Endothelial cell of hepatic sinusoid (primary cell): ENCODE measurements at regions not wholly inside any gene's neighbourhood (a gene's known extent, or its start where the extent isn't known, plus 50 kb on each side); places are given as distances from the start of the nearest gene placed in this dataset.

Experiments
- in situ Hi-C: cut with HindIII; loops from 2 replicates; pipeline ENCODE4 v1.10.0; 2017; ENCODE audit warnings: low sequenced_read_pairs

DNA sequence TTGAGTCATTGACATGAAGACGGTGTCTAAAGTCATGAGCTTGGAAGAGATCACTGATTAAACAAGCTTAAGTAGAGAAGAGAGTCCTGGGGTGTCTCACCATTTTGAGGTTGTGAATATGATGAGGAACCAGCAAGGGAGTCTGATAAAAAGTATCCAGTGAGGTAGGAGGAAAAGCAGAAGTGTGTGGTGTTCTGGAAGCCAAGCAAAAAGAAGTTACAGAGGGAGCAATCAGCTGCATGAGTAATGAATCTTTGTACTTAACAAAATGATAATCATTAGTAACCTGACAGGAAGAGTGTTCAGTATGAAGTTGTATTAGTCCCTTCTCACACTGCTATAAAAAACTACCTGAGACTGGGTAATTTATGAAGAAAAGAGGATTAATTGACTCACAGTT, 131.3 kb downstream of the C11orf87 start:
- in situ Hi-C loops: no loop called here

DNA sequence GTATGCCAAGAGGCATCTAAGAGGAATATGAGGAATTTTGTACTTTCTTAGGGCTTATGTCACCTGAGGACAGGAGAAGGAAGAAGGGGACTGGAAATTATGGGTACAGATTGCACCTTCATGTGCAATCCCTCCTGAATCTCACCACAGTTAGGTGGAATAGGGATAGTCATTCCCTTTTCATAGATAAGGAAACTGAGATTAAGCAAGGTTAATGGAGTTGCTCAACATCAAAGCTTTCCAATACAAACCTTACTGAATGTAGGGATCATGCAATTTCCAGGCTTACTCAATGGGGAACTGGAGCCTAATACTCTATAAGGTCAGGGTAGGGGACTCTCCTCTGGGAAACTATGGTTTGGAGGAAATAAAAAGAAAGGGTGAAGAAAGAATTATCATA, 133.0 kb downstream of the C11orf87 start:
- in situ Hi-C loops: no loop called here

DNA sequence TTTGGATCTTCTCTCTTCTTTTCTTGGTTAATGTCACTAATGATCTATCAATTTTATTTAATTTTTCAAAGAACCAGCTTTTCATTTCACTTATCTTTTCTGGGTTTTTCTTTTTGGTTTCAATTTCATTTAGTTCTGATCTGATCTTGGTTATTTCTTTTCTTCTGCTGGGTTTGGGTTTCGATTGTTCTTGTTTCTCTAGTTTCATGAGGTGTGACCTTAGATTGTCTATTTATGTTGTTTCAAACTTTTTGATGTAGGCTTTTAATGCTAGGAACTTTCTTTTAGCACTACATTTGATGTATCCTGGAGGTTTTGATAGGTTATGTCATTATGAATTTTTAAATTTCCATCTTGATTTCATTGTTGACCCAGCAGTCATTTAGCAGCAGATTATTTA, 142.3 kb downstream of the C11orf87 start:
- in situ Hi-C loops: no loop called here

GRCh38 chr11:109582470-109582869, 160.5 kb downstream of the C11orf87 start:
- in situ Hi-C loops: no loop called here

GRCh38 chr11:109584001-109584972, 162.3 kb downstream of the C11orf87 start:
- in situ Hi-C loops: no loop called here

DNA sequence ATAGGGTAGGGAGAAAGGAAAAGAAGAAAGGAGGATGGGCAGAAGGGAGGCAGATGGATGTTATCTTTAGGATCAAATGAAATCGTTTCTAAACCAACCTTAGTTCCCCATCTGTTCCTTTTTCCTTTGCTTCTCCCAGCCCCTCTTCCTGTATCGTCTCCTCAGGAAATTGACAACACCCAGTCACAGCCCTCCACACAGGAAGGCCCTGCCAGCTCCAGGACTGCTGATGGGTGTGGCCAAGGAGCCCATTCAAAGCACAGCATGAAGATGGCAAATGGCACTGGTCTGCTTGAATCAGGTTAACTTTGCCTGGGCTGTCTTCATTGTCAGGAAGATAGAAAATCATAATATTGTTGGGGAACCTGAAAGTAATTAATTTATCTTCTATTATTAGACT, 164.8 kb downstream of the C11orf87 start:
- in situ Hi-C loops: no loop called here

- in situ Hi-C loops: no loop called here
Observed at GRCh38 chr11:109590782-109591181, 168.8 kb downstream of the C11orf87 start.

DNA sequence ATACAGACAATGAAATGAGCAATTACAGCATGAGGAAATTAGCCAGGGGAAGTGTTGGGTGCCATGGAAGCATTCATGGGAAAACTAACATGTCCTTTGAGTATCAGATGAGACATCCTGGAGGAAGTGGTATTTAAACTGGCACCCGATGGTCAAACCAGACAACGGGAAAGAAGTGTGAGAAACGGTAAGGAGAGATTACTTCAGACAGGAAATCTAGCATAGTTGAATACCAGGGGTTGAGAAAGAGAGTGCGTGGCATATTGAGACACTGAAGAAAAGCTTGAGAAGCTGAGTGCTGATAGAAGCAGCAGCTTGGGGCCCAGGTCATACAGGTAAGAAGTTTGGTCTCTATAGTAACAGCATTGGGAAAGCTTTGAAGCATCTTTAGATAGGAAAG, 175.3 kb downstream of the C11orf87 start:
- in situ Hi-C loops: no loop called here

DNA sequence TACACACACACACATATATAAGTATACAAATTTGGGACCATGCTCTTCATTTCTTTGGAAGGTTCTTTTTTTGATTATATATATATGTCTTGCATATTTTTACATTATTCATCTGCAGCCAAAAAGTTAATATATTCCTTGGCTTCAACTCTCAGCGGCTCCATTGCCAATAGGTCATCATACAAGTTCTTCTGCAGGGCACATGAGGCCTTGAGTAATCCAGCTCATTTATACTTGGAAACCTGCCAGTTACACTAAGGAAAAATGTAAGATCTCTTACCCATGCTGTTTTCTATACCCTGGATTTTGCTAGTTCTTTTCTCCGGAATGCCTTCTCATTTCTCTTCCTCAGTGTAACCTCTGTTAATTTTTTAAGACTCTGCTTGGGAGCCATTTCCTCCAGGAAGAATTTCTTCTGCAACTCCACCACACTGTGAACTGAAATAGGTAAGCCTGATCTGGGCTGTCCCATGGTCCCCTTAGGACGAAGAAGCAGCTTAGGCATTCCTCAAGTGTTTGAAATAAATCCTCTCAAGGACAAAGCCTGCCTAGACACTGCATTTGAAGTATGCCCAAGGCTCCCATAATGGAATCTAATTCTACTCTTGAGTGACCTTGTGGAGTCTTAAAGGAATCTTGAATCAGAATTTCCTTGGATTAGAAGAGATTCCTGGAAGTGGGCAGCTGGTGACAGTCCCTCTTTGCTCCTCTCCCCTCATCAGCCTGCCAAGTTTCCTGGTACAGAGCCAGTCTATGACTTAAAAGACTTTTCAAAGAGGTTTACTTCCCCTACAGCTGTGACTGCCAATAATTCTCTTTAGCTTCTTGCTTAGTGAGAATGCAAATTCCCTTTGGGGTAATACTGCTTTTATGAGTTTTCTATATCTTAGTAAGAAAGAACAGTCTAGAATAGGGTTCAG, 182.8 kb downstream of the C11orf87 start:
- in situ Hi-C loops: no loop called here

DNA sequence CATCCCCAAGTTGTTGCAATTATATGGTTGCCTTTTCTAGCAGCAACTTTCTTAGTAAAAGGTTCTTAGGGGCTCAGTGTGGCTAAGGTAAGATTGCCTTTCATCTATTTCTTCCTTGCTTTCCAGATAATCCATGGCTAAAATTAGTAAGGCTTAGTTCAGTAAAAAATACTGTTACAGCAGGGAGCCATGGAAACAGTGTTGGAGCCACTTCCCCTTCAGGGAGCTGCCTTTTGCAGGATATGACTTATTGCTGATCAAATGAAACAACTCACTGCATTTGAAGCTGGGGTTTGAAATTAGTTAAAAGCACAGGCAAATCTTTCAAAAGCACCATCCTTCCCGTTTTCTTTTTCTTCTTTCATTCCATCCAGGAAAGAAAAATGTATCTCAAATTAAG, 184.3 kb downstream of the C11orf87 start:
- in situ Hi-C loops: no loop called here

GRCh38 chr11:109609454-109610185, 187.6 kb downstream of the C11orf87 start:
- in situ Hi-C loops: no loop called here

- in situ Hi-C loops: no loop called here
Observed at GRCh38 chr11:109612496-109612895, 190.5 kb downstream of the C11orf87 start.

DNA sequence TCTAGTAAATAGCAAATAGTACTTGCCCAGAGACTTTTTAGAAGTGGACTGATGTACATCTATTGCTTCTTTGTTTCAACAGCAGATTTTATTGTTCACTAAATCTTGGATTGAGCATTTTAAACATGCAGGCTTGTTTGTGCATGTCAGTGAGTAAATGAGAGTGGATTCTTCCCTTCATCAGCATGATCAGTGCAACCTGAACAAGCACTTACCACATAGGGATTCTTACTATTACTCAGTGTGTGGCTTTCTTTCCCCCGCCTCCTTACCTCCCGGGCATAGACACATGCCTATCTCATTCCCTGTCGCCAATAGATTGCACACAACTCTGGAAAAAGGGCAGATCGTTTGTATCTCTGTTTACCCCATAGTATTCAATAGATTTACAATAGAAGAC, 197.5 kb downstream of the C11orf87 start:
- in situ Hi-C loops: no loop called here

DNA sequence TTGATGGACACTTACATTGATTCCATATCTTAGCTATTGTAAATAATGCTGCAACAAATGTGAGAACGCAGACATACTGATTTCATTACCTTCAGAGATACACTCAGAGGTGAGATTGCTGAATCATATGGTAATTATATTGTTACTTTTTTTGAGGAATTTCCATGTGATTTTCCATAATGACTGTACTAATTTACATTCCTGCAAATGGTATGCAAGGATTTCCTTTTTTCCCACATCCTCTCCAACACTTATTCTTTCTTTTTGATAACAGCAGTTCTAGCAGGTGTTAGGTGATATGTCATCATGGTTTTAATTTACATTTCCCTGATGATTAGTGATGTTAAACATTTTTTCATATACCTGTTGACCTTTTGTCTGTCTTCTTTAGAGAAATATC, 207.7 kb downstream of the C11orf87 start:
- in situ Hi-C loops: no loop called here

- in situ Hi-C loops: no loop called here
Observed at GRCh38 chr11:109641549-109641948, 219.6 kb downstream of the C11orf87 start.

GRCh38 chr11:109644152-109644551, 222.2 kb downstream of the C11orf87 start:
- in situ Hi-C loops: no loop called here

DNA sequence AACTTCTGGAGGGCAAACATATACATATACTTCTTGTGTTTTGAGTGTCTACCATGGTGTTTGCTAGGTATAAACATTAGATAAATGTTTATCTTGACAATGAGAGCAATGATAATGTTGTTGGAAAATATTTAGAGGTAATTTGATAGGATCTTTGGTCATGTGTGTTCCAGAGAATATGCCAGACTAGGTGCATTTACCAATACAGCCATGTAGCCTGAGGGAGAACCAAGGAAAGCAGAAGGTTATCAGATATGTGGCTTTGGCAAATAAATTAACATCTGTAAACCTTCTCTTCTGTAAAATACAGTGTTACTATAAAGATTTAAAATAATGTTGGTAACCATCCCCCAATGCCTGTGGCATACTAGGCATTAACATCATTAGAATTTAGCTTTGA, 226.8 kb downstream of the C11orf87 start:
- in situ Hi-C loops: no loop called here

GRCh38 chr11:109654091-109654490, 232.1 kb downstream of the C11orf87 start:
- in situ Hi-C loops: no loop called here

DNA sequence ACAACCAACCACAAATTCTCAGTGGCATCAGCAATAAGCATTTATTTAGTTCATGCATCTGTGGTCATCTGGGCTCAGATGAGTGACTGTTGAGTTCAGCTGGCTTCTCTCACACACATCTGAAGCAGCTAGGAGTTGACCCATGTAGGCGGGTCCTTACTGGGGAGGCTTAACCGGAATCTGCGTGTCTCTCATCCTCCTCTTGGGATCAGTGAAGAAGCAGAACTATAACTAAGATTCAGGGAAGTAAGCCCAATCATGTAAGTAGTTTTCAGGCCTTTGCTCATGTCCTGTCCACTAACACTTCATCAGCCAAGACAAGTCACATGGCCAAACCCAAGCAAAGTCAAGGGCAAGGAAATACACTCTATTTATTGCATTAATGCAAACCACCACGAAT, 236.2 kb downstream of the C11orf87 start:
- in situ Hi-C loops: no loop called here

- in situ Hi-C loops: no loop called here
Observed at GRCh38 chr11:109667719-109668118, 245.7 kb downstream of the C11orf87 start.
